ENCODE measurements at regions not wholly inside any gene's neighbourhood (a gene's known extent, or its start where the extent isn't known, plus 50 kb on each side); places are given as distances from the start of the nearest gene placed in this dataset.

GRCh38 chr13:50697746-50698539 is 145.5 kb downstream of the DLEU7 start:
- DNase-seq: no peak

GRCh38 chr13:50699874-50700663 is 143.4 kb downstream of the DLEU7 start:
- DNase-seq: no peak

DNA sequence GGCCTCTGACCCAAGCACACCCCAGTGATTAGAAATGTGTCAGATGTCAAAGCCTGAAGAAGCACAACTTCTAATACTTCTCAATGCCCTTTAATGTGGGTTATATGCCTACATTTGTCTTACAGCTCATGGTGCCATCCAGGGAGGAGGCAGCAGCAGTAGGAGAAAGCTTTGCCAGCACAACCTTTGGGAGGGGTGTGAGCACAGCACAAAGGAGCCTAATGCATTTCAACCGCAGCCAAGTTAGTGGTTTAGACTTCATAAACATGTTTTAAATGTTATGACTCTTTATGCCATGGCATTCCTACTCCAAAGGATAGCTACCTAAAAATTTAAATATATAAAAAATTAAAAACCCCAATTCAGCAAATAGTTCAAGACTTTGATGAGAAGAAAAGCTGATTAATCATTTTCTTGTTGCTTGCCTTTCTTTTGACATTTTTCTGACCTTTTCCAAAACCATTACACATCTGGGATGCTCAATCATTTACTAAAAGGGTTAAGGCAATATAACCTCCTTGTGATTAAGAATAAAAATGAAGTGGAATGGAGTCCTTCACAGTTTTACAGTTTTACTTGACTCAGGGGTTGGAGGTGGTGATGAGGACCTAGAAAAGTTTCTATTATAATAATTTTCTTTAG is 142.7 kb downstream of the DLEU7 start:
- no peak for DNase-seq

DNA sequence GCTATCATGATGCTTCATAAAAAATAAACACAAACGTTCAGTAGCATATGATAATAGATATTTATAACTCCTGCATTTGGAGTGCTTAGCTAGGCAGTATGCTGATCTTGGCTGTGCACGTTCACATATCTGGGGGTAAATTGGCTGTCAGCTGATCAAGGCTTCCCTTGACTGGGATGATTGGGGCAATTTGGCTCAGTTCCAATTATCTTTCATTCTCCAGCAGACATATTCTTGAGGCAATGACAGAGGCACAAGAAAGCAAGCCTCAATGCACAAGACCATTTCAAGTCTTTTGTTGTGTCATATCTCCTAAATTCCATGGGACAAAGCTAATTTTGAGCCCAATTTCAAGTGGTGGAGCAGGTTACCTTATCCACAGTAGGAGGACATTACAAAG is 142.0 kb downstream of the DLEU7 start:
- DNase-seq: no peak

DNA sequence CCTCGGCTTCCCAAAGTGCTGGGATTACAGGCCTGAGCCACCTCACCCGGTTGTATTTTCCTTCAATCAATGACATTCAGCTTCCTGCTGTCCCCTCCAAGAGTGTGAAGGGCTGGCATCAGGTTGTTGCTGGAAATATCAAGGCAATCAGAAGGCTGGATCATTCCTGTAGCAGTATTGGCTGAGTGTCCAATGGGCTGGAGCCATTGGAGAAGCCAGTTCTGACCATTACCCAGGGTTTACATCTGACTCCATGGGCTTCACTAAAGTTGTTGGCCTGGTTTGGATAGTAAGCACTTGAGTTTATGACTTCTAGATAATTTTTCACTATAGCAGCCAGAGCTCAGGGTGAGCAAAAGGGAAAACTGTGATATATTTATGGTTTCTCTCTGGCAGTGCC is 137.0 kb downstream of the DLEU7 start:
- DNase-seq: no peak

DNA sequence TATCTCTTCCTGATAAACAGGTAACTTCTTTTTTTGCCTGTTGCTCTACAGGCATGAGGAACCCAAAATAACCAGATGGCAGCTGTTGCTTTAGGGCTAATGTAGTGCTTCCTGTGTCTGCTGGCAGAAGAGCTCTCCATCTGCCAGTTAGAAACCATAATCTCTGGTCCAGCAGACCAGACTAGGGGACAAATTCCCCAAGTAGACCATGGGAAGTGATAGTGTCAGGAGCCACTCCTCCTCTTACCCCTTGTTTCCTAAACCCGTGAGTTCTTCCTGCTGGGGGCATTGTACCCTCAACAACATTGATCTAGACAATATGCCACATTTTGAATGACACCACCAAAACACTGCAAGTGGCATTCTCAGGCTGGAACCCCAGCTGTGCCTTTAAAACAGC is 135.9 kb downstream of the DLEU7 start:
- peak; percentile 77 to 80 for DNase-seq

DNA sequence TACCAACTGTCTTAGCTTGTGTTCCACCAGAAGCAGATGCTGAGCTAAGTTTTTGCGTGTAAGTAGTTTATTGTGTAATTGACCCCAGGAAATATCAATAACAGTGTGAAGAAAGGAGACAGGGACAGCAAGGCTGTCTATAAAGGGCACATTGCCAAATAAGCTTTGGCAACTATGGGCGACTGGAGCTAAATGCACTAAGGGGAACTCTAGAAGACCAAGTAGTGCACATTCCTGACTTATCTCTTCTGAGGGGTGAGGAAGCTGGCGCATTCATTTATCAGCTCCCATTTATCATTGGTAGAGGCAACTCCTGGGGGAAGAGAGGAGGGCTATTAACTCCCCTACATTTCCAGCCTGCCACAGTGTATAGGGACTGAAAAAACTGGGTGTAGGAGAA is 135.0 kb downstream of the DLEU7 start:
- DNase-seq: no peak

- no peak for DNase-seq
Observed at GRCh38 chr13:50709058-50709457, 134.4 kb downstream of the DLEU7 start.

- DNase-seq: no peak
Observed at GRCh38 chr13:50711131-50711815, 132.2 kb downstream of the DLEU7 start.

DNA sequence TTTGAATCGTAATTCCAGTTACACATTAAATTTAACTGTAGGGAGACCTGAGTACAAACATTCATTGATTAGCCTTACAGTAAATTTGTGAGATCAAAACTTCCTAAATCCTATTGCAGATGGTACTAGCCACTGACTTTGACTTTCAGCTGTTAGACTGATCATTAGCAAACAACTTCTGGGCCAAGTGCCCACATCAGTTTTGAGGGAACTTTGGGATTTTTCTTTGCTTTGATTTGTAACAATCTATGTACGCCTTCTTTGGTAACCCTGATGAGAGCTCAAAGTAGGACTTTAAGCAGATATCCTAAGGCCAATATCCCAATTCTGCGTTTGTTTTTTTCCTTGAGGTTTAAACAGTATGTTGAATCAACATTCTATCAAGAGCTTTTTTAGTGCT is 131.5 kb downstream of the DLEU7 start:
- DNase-seq: no peak

DNA sequence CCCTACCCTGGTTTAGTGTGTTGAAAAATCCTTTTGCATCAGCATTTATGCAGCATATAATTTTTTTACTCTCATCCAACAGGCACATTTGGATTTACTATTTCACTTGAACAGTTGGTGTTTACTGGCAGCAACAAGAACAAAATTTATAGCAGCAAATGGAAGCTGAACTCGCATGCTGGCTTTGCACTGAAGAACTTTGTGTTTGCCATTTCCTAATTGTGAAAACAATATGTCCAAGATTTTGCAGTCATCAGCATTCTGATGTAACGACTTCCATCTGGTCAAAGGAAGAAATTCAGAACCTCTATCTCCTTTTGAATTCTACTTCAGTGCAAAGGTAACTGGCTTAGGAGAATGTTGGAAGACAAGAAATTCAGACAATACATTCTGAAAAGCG is 131.0 kb downstream of the DLEU7 start:
- peak; percentile 55 to 71 for DNase-seq

GRCh38 chr13:50712881-50713280 is 130.6 kb downstream of the DLEU7 start:
- DNase-seq: peak in 1 of 2 experiments; percentile 42

- DNase-seq: no peak
Observed at GRCh38 chr13:50713523-50714248, 129.8 kb downstream of the DLEU7 start.

- no peak for DNase-seq
Observed at GRCh38 chr13:50714891-50715290, 128.6 kb downstream of the DLEU7 start.

DNA sequence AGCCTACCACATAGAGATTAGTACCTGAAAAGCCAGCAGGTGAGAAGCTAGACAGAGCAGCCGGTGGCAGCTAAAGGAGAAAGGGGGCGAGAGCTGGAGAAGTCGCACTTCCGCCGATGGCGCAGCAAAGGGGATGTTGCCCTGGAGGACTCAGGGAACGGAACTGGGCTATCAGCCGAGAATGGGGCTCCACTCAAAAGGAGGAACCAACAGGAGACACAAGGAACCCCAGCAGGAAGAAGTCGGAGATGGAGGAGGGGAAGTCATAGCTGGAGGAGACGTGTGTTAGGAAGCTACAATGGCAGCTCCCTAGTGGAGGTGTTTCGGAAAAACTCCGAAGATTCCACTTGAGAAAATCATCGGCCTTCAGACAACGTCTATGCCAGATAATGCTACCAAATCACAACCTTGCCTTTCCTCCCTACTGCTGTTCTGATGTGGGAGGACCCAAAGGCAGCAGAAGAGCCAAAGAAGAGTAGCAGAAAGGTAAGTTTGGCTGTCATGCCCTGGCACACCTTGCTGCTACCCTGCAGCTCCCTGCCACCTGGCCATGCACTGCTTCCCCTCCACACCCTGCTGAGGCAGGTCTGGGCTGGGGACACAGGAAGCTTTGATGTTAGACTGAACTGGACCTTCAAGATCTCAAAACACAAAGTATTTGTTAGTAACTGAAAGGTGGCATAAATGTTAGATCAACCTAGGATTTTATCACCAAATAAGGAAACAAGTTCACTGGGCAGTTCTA is 127.9 kb downstream of the DLEU7 start:
- DNase-seq: no peak

DNA sequence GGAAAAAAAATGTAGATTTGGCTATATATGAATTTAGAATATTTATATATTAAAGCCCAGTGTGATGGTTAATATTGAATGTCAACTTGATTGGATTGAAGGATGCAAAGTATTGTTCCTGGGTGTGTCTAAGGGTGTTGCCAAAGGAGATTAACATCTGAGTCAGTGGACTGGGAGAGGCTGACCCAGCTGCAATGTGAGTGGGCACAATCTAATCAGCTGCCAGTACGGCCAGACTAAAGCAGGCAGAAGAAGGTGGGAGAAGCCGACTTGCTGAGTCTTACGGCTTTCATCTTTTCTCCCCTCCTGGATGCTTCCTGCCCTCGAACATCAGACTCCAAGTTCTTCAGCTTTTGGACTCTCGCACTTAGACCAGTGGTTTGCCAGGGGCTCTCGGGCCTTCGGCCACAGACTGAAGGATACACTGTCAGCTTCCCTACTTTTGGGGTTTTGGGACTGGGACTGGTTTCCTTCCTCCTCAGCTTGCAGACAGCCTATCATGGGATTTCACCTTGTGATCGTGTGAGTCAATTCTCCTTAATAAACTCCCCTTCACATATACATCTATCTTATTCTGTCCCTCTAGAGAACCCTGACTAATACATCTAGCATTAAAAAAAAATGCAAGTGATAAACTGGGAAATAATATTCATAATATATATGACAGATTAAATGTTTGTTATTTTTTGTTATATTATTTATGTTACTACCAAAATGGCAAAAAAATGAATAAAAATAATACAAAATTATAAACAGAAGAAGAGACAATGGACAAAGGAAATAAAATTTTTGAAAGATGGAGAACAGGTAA is 122.4 kb downstream of the DLEU7 start:
- DNase-seq: no peak

GRCh38 chr13:50721672-50721992 is 121.9 kb downstream of the DLEU7 start:
- no peak for DNase-seq

DNA sequence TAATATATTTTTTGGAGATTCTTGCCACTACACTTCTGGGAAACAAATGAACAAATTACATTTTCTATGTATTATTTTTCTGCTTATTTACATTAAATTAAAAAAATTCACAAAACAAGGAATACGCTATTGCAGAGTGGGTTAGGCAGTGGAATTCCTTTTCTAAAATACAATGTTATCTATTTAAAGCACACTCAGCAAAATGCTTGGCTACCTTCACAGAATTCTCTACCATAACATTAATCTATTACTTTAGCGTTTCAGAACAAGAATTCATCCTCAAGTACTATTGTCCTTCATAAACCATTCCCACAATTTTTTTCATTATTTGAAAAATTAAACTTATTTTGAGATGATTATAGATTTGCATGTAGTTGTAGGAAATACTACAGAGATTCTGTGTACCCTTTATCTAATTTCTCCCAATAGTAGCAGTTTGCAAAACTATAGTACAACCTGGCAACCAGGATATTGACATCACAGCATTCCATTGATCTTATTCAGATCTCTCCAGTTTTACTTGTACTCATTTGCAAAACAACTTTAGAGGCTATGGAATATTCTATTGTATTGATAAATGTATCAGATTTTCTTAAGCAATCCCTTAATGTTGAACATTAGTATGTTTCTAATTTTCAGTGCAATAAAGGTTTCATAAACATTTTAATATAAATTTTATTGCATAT is 120.9 kb downstream of the DLEU7 start:
- no peak for DNase-seq

DNA sequence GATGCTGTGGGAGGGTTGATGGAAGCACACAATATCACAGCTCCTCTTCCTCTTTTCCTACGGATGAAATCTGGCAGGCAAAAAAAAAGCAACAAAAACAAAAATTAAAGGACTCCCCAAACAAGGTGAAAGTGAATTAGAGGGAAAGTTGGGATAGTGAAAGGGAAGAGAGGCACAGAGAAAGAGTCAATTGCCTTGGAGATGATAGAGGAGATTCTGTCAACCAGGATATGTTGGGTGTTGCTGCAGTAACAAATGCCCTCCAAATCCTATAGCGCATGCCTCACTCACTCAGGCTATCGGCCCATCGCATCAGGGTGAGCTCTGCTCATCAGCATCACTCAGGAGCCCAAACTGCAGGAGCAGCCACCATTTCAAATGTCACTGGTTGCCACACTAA is 119.1 kb downstream of the DLEU7 start:
- no peak for DNase-seq

- no peak for DNase-seq
Observed at GRCh38 chr13:50724913-50725312, 118.6 kb downstream of the DLEU7 start.

Measured in cerebellar nuclear complex (tissue), 1 donor.